HG02885 (cell line): ENCODE measurements at regions not wholly inside any gene's neighbourhood (a gene's known extent, or its start where the extent isn't known, plus 50 kb on each side); places are given as distances from the start of the nearest gene placed in this dataset.

ENCODE experiments used
- ATAC-seq: cut with Tn5 transposase; IDR thresholded peaks from one replicate; pipeline ENCODE4 v1.9.1; 2021; ENCODE audit warnings: mild to moderate bottlenecking; ENCODE audit not compliant: unreplicated experiment, poor library complexity

DNA sequence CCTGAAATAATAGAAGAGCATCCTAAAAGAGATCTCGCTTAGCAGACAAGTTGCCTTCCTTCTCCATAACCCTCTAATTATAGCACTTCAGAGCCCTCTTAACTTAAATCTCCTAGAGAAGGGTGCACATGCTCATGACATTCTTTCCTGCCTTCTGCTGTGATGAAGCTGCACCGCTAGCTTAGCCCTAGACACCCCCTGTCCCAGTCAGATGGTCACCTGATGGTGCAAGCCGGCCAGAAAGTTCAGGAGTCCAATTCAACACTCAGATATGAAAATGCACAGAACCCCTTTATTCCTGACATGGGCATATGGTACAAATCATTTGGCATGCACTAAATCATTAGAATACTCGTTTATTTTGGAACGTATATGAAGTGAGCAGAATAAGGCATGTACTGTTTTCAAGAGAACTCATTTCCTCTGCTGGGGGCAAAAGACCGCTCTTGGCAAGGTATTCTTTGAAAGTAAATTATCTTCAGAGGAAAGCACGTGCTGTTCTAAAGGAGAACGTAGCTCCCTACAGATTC lies 420.4 kb upstream of the PROK2 start:
- no peak for ATAC-seq

DNA sequence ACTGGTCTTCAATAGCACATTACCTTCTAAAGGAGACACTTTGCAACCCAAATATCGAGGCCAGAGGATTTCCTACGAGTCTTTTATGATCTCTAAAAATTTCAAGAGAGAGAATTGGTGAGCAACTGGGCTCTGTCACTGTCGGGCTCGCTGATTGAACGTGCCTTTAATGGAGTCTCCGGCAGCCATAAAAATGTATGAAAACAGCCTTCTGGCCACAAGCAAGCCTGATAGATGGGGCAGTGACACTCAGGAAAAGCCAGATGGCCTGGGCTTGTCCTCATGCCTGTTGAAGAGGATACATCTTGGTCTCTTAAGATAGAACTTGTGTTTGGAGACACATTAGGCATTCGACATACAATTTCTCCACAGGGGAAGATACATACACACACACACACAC lies 419.5 kb upstream of the PROK2 start:
- no peak for ATAC-seq

DNA sequence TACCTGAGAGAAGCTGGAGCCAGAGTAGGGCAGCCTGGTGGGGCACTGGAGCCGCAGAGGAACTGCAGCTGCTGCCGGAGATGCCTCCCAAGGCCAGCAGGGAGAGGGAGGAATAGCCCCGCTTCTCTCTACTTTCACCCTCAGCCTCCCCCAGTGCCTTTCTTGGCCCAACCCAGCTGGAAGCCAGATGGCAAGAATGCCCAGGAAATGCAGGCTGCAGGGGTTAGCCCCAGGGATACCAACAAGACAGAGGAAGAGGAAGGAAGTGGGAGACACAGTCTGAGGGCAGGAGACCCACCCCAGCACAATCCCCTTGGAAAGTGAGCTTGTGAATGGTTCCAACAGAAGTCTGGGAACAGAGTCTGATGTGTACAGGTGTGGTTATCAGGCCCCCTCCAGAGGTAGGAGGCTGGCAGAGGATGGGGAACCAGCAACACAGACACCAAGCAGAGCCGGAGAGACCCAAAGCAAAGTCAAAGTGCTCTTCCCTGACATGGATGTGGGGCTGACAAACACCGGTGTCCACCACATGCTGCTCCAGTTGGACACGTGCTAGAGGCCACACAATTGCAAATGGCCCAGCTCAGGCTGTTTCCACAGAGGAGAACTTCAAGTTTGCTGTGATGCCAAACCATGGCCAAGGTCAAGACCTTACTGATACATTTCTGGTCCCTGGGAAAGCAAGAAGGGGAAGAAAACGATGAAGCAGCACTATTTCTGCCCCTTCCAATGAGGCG lies 418.8 kb upstream of the PROK2 start:
- no peak for ATAC-seq

- ATAC-seq, result no peak
These were observed 418.2 kb upstream of the PROK2 start for GRCh38 chr3:72203105-72203504.

GRCh38 chr3:72200332-72200731 lies 415.4 kb upstream of the PROK2 start:
- ATAC-seq, result no peak

GRCh38 chr3:72199530-72199929 lies 414.6 kb upstream of the PROK2 start:
- no peak for ATAC-seq

- no peak for ATAC-seq
These were observed 411.5 kb upstream of the PROK2 start for GRCh38 chr3:72196377-72196929.

- ATAC-seq, result no peak
These were observed 410.9 kb upstream of the PROK2 start for GRCh38 chr3:72195895-72196294.

- ATAC-seq, result no peak
These were observed 409.5 kb upstream of the PROK2 start for GRCh38 chr3:72194458-72194857.

- no peak for ATAC-seq
These were observed 409.0 kb upstream of the PROK2 start for GRCh38 chr3:72193771-72194430.

GRCh38 chr3:72192572-72192971 lies 407.6 kb upstream of the PROK2 start:
- no peak for ATAC-seq

DNA sequence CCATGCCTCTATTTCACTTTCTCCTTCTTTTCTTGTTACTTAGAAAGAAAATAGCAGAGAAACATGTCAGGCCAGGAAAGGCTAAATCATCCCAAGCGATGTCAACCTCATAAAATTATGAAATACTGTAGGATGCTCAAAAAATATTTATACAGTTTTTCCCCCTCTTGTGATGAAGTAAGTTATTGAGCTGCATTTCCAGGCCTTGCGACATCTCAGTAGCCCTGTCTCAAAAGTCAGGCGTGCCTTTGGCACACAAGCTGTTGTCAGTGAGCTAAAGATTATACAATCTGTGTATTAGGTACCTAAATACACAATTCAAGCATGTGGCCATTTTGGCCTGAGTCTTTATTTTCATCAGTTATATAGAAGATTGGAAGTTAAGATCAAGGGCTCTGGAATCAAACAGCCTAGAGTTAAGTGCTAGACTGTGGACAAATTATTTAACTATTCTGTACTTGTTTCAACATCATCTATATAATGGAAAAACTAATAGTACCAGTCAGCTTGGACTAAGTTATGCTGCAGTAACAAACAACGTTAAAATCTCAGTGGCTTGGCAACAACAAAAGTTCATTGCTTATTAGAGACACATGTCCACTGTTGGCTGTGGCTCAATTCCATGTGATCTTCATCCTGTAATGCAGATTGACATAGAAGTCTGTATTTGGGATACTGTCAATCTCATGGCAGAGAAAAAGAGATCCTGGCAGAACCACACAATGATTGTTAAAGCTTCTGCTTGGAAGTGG lies 406.4 kb upstream of the PROK2 start:
- ATAC-seq, result no peak

- no peak for ATAC-seq
These were observed 405.1 kb upstream of the PROK2 start for GRCh38 chr3:72190050-72190449.

DNA sequence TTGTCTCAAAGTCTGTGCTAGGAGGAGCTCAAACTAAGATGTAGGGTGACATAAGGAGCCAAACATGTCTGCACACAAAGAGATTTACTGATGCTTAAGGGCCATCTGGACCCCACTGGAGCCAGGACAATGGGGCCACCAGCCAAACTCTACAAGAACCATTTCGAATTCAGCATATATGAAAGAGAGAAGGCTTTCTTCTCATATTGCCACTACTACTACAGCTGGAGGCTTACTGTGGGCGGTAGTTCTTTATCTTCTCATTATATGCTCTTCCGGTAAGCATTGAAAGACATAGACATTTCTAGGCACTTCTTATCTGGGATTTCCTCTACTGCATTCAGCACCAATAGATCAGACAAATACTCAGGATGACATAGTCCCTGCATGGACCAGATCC lies 404.4 kb upstream of the PROK2 start:
- no peak for ATAC-seq

GRCh38 chr3:72188536-72188935 lies 403.6 kb upstream of the PROK2 start:
- ATAC-seq, result no peak

- ATAC-seq, result no peak
These were observed 402.2 kb upstream of the PROK2 start for GRCh38 chr3:72187131-72187530.

DNA sequence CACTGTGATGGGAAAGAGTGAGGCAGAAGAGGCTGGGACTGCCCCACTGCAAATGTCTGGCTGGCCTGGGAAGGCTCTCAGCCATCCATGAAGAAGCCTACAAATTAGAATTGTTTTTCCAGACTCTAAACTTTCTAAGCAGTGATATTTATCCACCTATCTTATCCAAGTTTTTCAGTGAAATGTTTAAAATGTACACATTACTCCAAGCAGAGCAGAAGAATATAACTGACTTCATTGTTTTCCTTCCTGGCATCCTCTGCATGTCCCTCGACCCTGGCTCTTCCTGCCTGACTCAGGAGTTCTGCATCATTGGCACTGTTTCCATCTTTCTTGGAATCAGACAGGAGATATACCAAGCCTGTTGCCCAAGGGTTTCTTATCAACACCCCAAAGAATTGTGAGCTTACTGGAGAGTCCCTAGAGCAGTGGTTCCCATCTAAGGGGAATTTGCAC lies 401.5 kb upstream of the PROK2 start:
- ATAC-seq, result no peak

GRCh38 chr3:72185549-72186399 lies 400.8 kb upstream of the PROK2 start:
- ATAC-seq, result no peak

DNA sequence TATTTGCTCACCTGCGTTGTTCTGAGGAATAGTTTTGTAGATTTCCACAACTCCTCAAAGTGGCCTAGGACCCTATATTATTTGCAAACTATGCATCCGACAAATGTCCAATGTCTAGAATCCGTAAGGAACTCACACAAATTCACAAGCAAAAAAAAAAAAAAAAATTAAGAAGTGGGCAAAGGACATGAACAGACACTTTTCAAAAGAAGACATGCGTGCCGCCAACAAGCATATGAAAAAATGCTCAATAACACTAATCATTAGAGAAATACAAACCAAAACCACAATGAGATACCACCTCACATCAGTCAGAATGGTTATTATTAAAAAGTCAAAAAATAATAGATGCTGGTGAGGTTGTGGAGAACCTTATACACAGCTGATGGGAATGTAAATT lies 398.5 kb upstream of the PROK2 start:
- ATAC-seq, result no peak

DNA sequence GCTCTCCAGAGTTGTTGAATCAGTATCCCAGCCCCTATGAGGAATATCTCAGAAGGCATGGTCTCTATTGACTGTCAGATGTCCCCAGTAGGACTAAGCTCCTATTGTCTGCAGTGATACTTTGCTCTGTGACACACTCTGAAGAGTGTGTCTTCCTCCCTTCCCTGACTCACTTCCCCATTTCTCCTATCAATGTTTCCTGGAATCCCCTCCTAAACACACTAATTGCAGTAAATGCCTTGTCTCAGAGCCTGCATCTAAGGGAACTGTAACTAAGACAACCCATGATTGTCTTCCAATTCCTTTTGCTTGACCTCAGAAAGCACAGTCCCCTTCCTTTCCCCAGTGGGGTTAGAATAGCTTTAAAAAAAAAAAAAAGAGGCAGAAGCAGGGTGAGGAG lies 397.3 kb upstream of the PROK2 start:
- ATAC-seq, result no peak
